ENCODE measurements at regions not wholly inside any gene's neighbourhood (a gene's known extent, or its start where the extent isn't known, plus 50 kb on each side); places are given as distances from the start of the nearest gene placed in this dataset.

GRCh38 chr2:13758412-13758811 lies 874.1 kb upstream of the LRATD1 start:
- TF ChIP-seq CTCF (IDR thresholded peaks at IDR 0.05) (no peak), POLR2AphosphoS2 (conservative IDR thresholded peaks at IDR 0.05; ENCODE audit: low read length) (no peak), POLR2A (IDR thresholded peaks at IDR 0.05; ENCODE audit: low read length) (no peak), EHF (CRISPR knock-in tag; IDR thresholded peaks at IDR 0.05) (no peak), TP53 (CRISPR knock-in tag; IDR thresholded peaks at IDR 0.05) (no peak), SMC3 (IDR thresholded peaks at IDR 0.05) (no peak), EHMT2 (IDR thresholded peaks at IDR 0.05; ENCODE audit: low read depth) (no peak), USF2 (IDR thresholded peaks at IDR 0.05) (no peak), RAD21 (conservative IDR thresholded peaks at IDR 0.05 in 1 of 2, IDR thresholded peaks at IDR 0.05 in 1 of 2) (no peak), MAX (IDR thresholded peaks at IDR 0.05) (no peak), ELK1 (IDR thresholded peaks at IDR 0.05; ENCODE audit: low read depth, low read length) (no peak), CBX2 (IDR thresholded peaks at IDR 0.05; ENCODE audit: borderline replicate concordance, low read depth) (no peak)

Data from A549 (cell line).